IMR-90 (cell line): ENCODE measurements at regions not wholly inside any gene's neighbourhood (a gene's known extent, or its start where the extent isn't known, plus 50 kb on each side); places are given as distances from the start of the nearest gene placed in this dataset.

Source experiments
- ATAC-seq: fragments of 200-7000 bp; cut with Tn5 transposase; 2 replicates; pipeline ENCODE4 v1.9.1; 2020; ENCODE audit warnings: low read depth, mild to moderate bottlenecking, moderate library complexity
- BruUV-seq: library from RNA; stranded (reverse); fragments of 400-500 nt; replicated peaks from 2 replicates; lab custom pipeline; 2021; lab: Mats Ljungman, UMichigan
- CTCF ChIA-PET: fragments of 300-600 bp; formaldehyde crosslinking; extraction: SDS; loops from one replicate; lab custom pipeline; 2021; ENCODE audit warnings: antibody characterized with exemption; lab: Yijun Ruan, JAX
- POLR2A ChIA-PET: fragments of 300-600 bp; sonication (Branson Sonifier 250); formaldehyde crosslinking; loops from one replicate; lab custom pipeline; 2022; ENCODE audit warnings: antibody characterized with exemption; ENCODE audit not compliant: unreplicated experiment; lab: Charles Lee
- DNase-seq: peaks from one replicate; pipeline ENCODE4 v3.0.0; 2013
- H2AFZ ChIP-seq: replicated peaks from 2 replicates; pipeline ENCODE3; 2013; ENCODE audit warnings: low read length, mild to moderate bottlenecking; ENCODE audit not compliant: poor library complexity
- H2AK5ac ChIP-seq: 2 replicates; pipeline ENCODE4 v1.6.1; 2013; ENCODE audit warnings: low read depth, low read length, inconsistent platforms
- H2AK9ac ChIP-seq: replicated peaks from 2 replicates; pipeline ENCODE3; 2013; ENCODE audit warnings: mild to moderate bottlenecking, low read depth, low read length, moderate library complexity; ENCODE audit not compliant: poor library complexity
- H2BK120ac ChIP-seq: 2 replicates; pipeline ENCODE4 v1.6.1; 2013; ENCODE audit warnings: low read depth, low read length, inconsistent platforms
- H2BK15ac ChIP-seq: 3 replicates; pipeline ENCODE4 v1.6.1; 2013; ENCODE audit warnings: low read depth, low read length, inconsistent platforms
- H2BK20ac ChIP-seq: 2 replicates; pipeline ENCODE4 v1.6.1; 2013; ENCODE audit warnings: low read depth, mild to moderate bottlenecking, inconsistent platforms, low read length, moderate library complexity
- H2BK5ac ChIP-seq: 2 replicates; pipeline ENCODE4 v1.6.1; 2013; ENCODE audit warnings: mild to moderate bottlenecking, low read depth, low read length, inconsistent platforms; ENCODE audit not compliant: poor library complexity, severe bottlenecking
- H3K14ac ChIP-seq: replicated peaks from 2 replicates; pipeline ENCODE4 v1.6.1; 2013; ENCODE audit warnings: low read depth, low read length, inconsistent platforms
- H3K18ac ChIP-seq: 2 replicates; pipeline ENCODE4 v1.6.1; 2013; ENCODE audit warnings: low read depth, low read length, control low read depth
- H3K23ac ChIP-seq: 2 replicates; pipeline ENCODE4 v1.6.1; 2013; ENCODE audit warnings: low read depth, low read length, inconsistent platforms
- H3K27ac ChIP-seq: 2 replicates; pipeline ENCODE4 v1.5.1; 2013; ENCODE audit warnings: mild to moderate bottlenecking, control low read depth, low read length; ENCODE audit not compliant: insufficient read depth
- H3K27me3 ChIP-seq: 2 replicates; pipeline ENCODE4 v1.6.1; 2013; ENCODE audit warnings: low read length; ENCODE audit not compliant: control insufficient read depth, insufficient read depth
- H3K36me3 ChIP-seq: 2 replicates; pipeline ENCODE4 v1.6.1; 2013; ENCODE audit warnings: low read length, mixed read lengths; ENCODE audit not compliant: control insufficient read depth, insufficient read depth
- H3K4ac ChIP-seq: 2 replicates; pipeline ENCODE4 v1.6.1; 2013; ENCODE audit warnings: low read depth, low read length, inconsistent platforms
- H3K4me1 ChIP-seq: 2 replicates; pipeline ENCODE4 v1.6.1; 2013; ENCODE audit warnings: low read length, mixed read lengths; ENCODE audit not compliant: control insufficient read depth, insufficient read depth
- H3K4me2 ChIP-seq: 2 replicates; pipeline ENCODE4 v1.6.1; 2013; ENCODE audit warnings: low read depth, mild to moderate bottlenecking, control low read depth, low read length, moderate library complexity
- H3K4me3 ChIP-seq: 2 replicates; pipeline ENCODE4 v1.5.1; 2013; ENCODE audit warnings: low read depth, mild to moderate bottlenecking, control low read depth, low read length, moderate library complexity; ENCODE audit not compliant: insufficient read depth
- H3K56ac ChIP-seq: 2 replicates; pipeline ENCODE4 v1.6.1; 2013; ENCODE audit warnings: low read length, inconsistent platforms; ENCODE audit not compliant: insufficient read depth; ENCODE audit errors: extremely low read depth
- H3K79me1 ChIP-seq, 2 experiments: 2 replicates each; pipeline ENCODE4 v1.6.1; 2013; ENCODE audit warnings: low read length in 2 of 2, inconsistent platforms in 1 of 2, low read depth in 1 of 2
- H3K9ac ChIP-seq: 2 replicates; pipeline ENCODE4 v1.6.1; 2013; ENCODE audit warnings: low read depth, low read length, control low read depth
- H3K9me1 ChIP-seq: 2 replicates; pipeline ENCODE4 v1.6.1; 2013; ENCODE audit warnings: low read length, inconsistent platforms; ENCODE audit not compliant: insufficient read depth
- H3K9me3 ChIP-seq: 2 replicates; pipeline ENCODE4 v1.6.1; 2013; ENCODE audit warnings: low read length; ENCODE audit not compliant: control insufficient read depth, insufficient read depth
- H4K20me1 ChIP-seq: 2 replicates; pipeline ENCODE4 v1.6.1; 2013; ENCODE audit warnings: low read length, inconsistent platforms; ENCODE audit not compliant: insufficient read depth
- H4K5ac ChIP-seq: 2 replicates; pipeline ENCODE4 v1.6.1; 2013; ENCODE audit warnings: mild to moderate bottlenecking, low read depth, low read length, control low read depth
- H4K8ac ChIP-seq, 2 experiments: 2 replicates each; pipeline ENCODE4 v1.6.1; 2013; ENCODE audit warnings: low read depth in 2 of 2, low read length in 2 of 2, control low read depth in 1 of 2, inconsistent platforms in 1 of 2
- H4K91ac ChIP-seq: 2 replicates; pipeline ENCODE4 v1.6.1; 2013; ENCODE audit warnings: low read depth, low read length, inconsistent platforms; ENCODE audit not compliant: insufficient read depth
- BHLHE40 ChIP-seq: fragments of 150-350 bp; IDR thresholded peaks from 2 replicates; pipeline ENCODE4 v1.6.1; 2016; ENCODE audit warnings: mild to moderate bottlenecking, low read depth, low read length
- CEBPB ChIP-seq: IDR thresholded peaks from 2 replicates; pipeline ENCODE4 v1.6.1; 2012; ENCODE audit warnings: low read depth, low read length, improper control_type of control experiment
- CTCF ChIP-seq: conservative IDR thresholded peaks from 2 replicates; pipeline ENCODE4 v1.5.1; 2012; ENCODE audit warnings: mild to moderate bottlenecking, low read depth, low read length, improper control_type of control experiment
- ELK1 ChIP-seq: fragments of 150-350 bp; IDR thresholded peaks from 2 replicates; pipeline ENCODE4 v1.6.1; 2016; ENCODE audit warnings: low read depth, mild to moderate bottlenecking, low read length, moderate library complexity, borderline replicate concordance
- FOS ChIP-seq: fragments of 150-350 bp; IDR thresholded peaks from 2 replicates; pipeline ENCODE4 v1.6.1; 2016; ENCODE audit warnings: low read depth, low read length
- MAFK ChIP-seq: IDR thresholded peaks from 2 replicates; pipeline ENCODE4 v1.6.1; 2012; ENCODE audit warnings: low read depth, low read length, improper control_type of control experiment
- MAZ ChIP-seq: IDR thresholded peaks from 2 replicates; pipeline ENCODE4 v1.6.1; 2012; ENCODE audit warnings: low read depth, mild to moderate bottlenecking, low read length, improper control_type of control experiment, moderate library complexity, borderline replicate concordance
- MXI1 ChIP-seq: IDR thresholded peaks from 2 replicates; pipeline ENCODE4 v1.6.1; 2012; ENCODE audit warnings: low read depth, mild to moderate bottlenecking, low read length, moderate library complexity, borderline replicate concordance
- NFE2L2 ChIP-seq: fragments of 150-350 bp; IDR thresholded peaks from 2 replicates; pipeline ENCODE4 v1.6.1; 2016; ENCODE audit warnings: low read depth, mild to moderate bottlenecking, low read length
- POLR2A ChIP-seq: IDR thresholded peaks from 2 replicates; pipeline ENCODE4 v1.6.1; 2012; ENCODE audit warnings: mild to moderate bottlenecking, low read depth, low read length
- RAD21 ChIP-seq: IDR thresholded peaks from 2 replicates; pipeline ENCODE4 v1.6.1; 2012; ENCODE audit warnings: low read length, improper control_type of control experiment
- RCOR1 ChIP-seq: IDR thresholded peaks from 2 replicates; pipeline ENCODE4 v1.6.1; 2012; ENCODE audit warnings: mild to moderate bottlenecking, low read length, improper control_type of control experiment; ENCODE audit not compliant: insufficient replicate concordance
- RFX5 ChIP-seq: IDR thresholded peaks from 2 replicates; pipeline ENCODE4 v1.8.0; 2012; ENCODE audit warnings: low read depth, mild to moderate bottlenecking, low read length, moderate library complexity
- USF2 ChIP-seq: fragments of 150-350 bp; IDR thresholded peaks from 2 replicates; pipeline ENCODE4 v1.6.1; 2017; ENCODE audit warnings: mild to moderate bottlenecking, antibody characterized with exemption, low read length, low read depth
- WGBS, 2 experiments: methylation state at CpG; one replicate each; pipeline versions ENCODE4 v1.1.5 to v1.1.7; 2013; ENCODE audit warnings: missing lambda C conversion rate in 2 of 2; ENCODE audit not compliant: insufficient read length in 1 of 2; ENCODE audit errors: extremely low coverage in 2 of 2; 5-methylcytosine and 5-hydroxymethylcytosine counted together
- dilution Hi-C: fragments of 300-500 bp; cut with HindIII; formaldehyde crosslinking; loops from one replicate; pipeline ENCODE4 v1.14.3; 2018; ENCODE audit warnings: low sequenced_read_pairs; ENCODE audit not compliant: unreplicated experiment
- in situ Hi-C: fragments of 300-500 bp; cut with MboI; formaldehyde crosslinking; loops from 3 replicates; pipeline ENCODE4 v1.14.3; 2019; ENCODE audit warnings: low sequenced_read_pairs, inconsistent platforms, mixed read lengths
- intact Hi-C: fragments of 100-400 bp; cut with micrococcal nuclease; formaldehyde crosslinking; loops from 2 replicates; pipeline ENCODE4 v1.10.0; 2022

GRCh38 chr1:38508232-38508631, 351.3 kb downstream of the RRAGC start:
- Histone ChIP-seq H3K79me1 (no peaks in the 10 kb centered on the region), H3K23ac (no peak overlapping the region), H2BK15ac (no peak overlapping the region), H3K9ac (no peak overlapping the region), H3K27me3 (no peaks in the 10 kb centered on the region), H4K20me1 (no peaks in the 10 kb centered on the region), H3K36me3 (no peaks in the 10 kb centered on the region), H2AK9ac (no peak overlapping the region), H3K9me3 (no peaks in the 10 kb centered on the region), H4K5ac (no peak overlapping the region), H2BK20ac (no peak overlapping the region), H3K27ac (no peak overlapping the region), H3K4ac (no peak overlapping the region), H3K56ac (no peak overlapping the region), H3K4me1 (no peaks in the 10 kb centered on the region), H4K91ac (no peak overlapping the region), H2AK5ac (no peak overlapping the region), H3K4me2 (no peak overlapping the region), H4K8ac (no peak overlapping the region), H2AFZ (no peak overlapping the region), H2BK5ac (no peak overlapping the region), H3K14ac (no peak overlapping the region), H3K18ac (no peak overlapping the region), H2BK120ac (no peak overlapping the region), H3K4me3 (no peak overlapping the region), H3K9me1 (no peaks in the 10 kb centered on the region)
- intact Hi-C loops (no loop called here), dilution Hi-C loops (no loop called here), in situ Hi-C loops (no loop called here)
- POLR2A ChIA-PET, result no interaction called here
- CTCF ChIA-PET, result no interaction called here
- no peak for ATAC-seq
- DNase-seq, result no peak
- BruUV-seq, result no TSS peak
- no peak for TF ChIP-seq USF2
- TF ChIP-seq RCOR1, result no peak
- no peak for TF ChIP-seq NFE2L2
- TF ChIP-seq ELK1, result no peak
- no peak for TF ChIP-seq CTCF
- no peak for TF ChIP-seq MAFK
- no peak for TF ChIP-seq CEBPB
- no peak for TF ChIP-seq MAZ
- no peak for TF ChIP-seq BHLHE40
- TF ChIP-seq POLR2A, result no peak
- no peak for TF ChIP-seq RAD21
- no peak for TF ChIP-seq MXI1
- TF ChIP-seq FOS, result no peak
- TF ChIP-seq RFX5, result no peak
- 33% methylated on average over 1 of the region's 6 CpGs; no CpG with 5 or more reads in 1 of the 2 experiments for WGBS, 2 experiments
